ENCODE measurements at regions not wholly inside any gene's neighbourhood (a gene's known extent, or its start where the extent isn't known, plus 50 kb on each side); places are given as distances from the start of the nearest gene placed in this dataset.

- TF ChIP-seq CTCF (conservative IDR thresholded peaks at IDR 0.05; ENCODE audit: low read depth, low read length) (no peak), EZH2 (IDR thresholded peaks at IDR 0.05; ENCODE audit: borderline replicate concordance, low read depth, low read length, poor library complexity, severe bottlenecking) (no peak)
Observed at GRCh38 chr4:169902658-169903345, 123.4 kb downstream of the MFAP3L start.

Measured in A673 (cell line).